Vagina (tissue), 2 donors: ENCODE measurements at regions not wholly inside any gene's neighbourhood (a gene's known extent, or its start where the extent isn't known, plus 50 kb on each side); places are given as distances from the start of the nearest gene placed in this dataset.

Experiments
- CTCF ChIP-seq, 3 experiments: fragments of 450-650 bp in 2 of 3; fragments of 200-600 bp in 1 of 3; sonication (generic) in 1 of 3; IDR thresholded peaks; one replicate each; pipeline ENCODE4 v1.5.1; 2017 to 2019; ENCODE audit warnings: antibody characterized with exemption in 3 of 3, mild to moderate bottlenecking in 2 of 3, moderate library complexity in 2 of 3
- POLR2A ChIP-seq, 2 donors: fragments of 450-650 bp; IDR thresholded peaks; one replicate each; pipeline ENCODE4 v1.6.1; 2017; ENCODE audit warnings: antibody characterized with exemption in 2 of 2, mild to moderate bottlenecking in 2 of 2, moderate library complexity in 2 of 2
- POLR2AphosphoS5 ChIP-seq, 2 donors: sonication (generic); formaldehyde crosslinking; IDR thresholded peaks; one replicate each; pipeline ENCODE4 v1.9.0; 2017; ENCODE audit warnings: antibody characterized with exemption in 2 of 2, mild to moderate bottlenecking in 2 of 2, low read depth in 1 of 2; ENCODE audit not compliant: insufficient read depth in 1 of 2

- TF ChIP-seq CTCF (IDR thresholded peaks at IDR 0.05), result no peak
- no peak for TF ChIP-seq POLR2A (IDR thresholded peaks at IDR 0.05)
- no peak for TF ChIP-seq POLR2AphosphoS5 (IDR thresholded peaks at IDR 0.05; ENCODE audit: insufficient read depth in 1 of 2, low read depth in 1 of 2)
Measured at GRCh38 chr3:18225709-18226108, 199.4 kb downstream of the SATB1 start.
